Fibroblast of gingiva (primary cell): ENCODE measurements at regions not wholly inside any gene's neighbourhood (a gene's known extent, or its start where the extent isn't known, plus 50 kb on each side); places are given as distances from the start of the nearest gene placed in this dataset.
"Not testable (repeated sequence)": the region's sequence is repeated elsewhere in the genome, so short reads cannot be mapped to it uniquely, and the experiment has no call there.

Experiments
- DNase-seq: peaks from one replicate; pipeline ENCODE4 v3.0.0-alpha.2; 2011; ENCODE audit warnings: low read depth

- not testable (repeated sequence) for DNase-seq
Observed at GRCh38 chr4:120200573-120201110, 134.0 kb upstream of the MAD2L1 start.

GRCh38 chr4:120198411-120198810 is 131.8 kb upstream of the MAD2L1 start:
- no peak for DNase-seq

- no peak for DNase-seq
Observed at GRCh38 chr4:120177603-120178002, 111.0 kb upstream of the MAD2L1 start.

- no peak for DNase-seq
Observed at GRCh38 chr4:120175272-120175671, 108.6 kb upstream of the MAD2L1 start.

GRCh38 chr4:120163895-120164294 is 97.2 kb upstream of the MAD2L1 start:
- no peak for DNase-seq

GRCh38 chr4:120158841-120159463 is 92.3 kb upstream of the MAD2L1 start:
- DNase-seq = no peak

- DNase-seq = no peak
Observed at GRCh38 chr4:120158046-120158445, 91.4 kb upstream of the MAD2L1 start.

GRCh38 chr4:120156120-120156718 is 89.6 kb upstream of the MAD2L1 start:
- DNase-seq = peak; percentile 61

- peak; percentile 15 for DNase-seq
Observed at GRCh38 chr4:120155287-120155686, 88.6 kb upstream of the MAD2L1 start.

- DNase-seq = no peak
Observed at GRCh38 chr4:120144634-120145033, 78.0 kb upstream of the MAD2L1 start.

- no peak for DNase-seq
Observed at GRCh38 chr4:120144041-120144440, 77.4 kb upstream of the MAD2L1 start.

- DNase-seq = peak; percentile 8
Observed at GRCh38 chr4:120139392-120139791, 72.7 kb upstream of the MAD2L1 start.

- DNase-seq = peak; percentile 13
Observed at GRCh38 chr4:120132935-120133334, 66.3 kb upstream of the MAD2L1 start.

GRCh38 chr4:120130786-120131185 is 64.1 kb upstream of the MAD2L1 start:
- no peak for DNase-seq
